H1 (cell line): ENCODE measurements at regions not wholly inside any gene's neighbourhood (a gene's known extent, or its start where the extent isn't known, plus 50 kb on each side); places are given as distances from the start of the nearest gene placed in this dataset.

Experiments used
- CTCF ChIA-PET: fragments of 300-600 bp; sonication (Branson Sonifier 250); formaldehyde crosslinking; loops from one replicate; lab custom pipeline; 2021; ENCODE audit not compliant: partially characterized antibody; lab: Charles Lee
- POLR2A ChIA-PET: fragments of 300-600 bp; sonication (Branson Sonifier 250); formaldehyde crosslinking; loops from one replicate; lab custom pipeline; 2021; ENCODE audit warnings: inconsistent platforms; ENCODE audit not compliant: partially characterized antibody; lab: Charles Lee
- DNase-seq, 2 experiments: peaks; one replicate each; pipeline versions ENCODE4 v3.0.0 to v3.0.0-alpha.2; 2010 to 2022; ENCODE audit warnings: low spot score in 2 of 2, low read depth in 1 of 2, mixed read lengths in 1 of 2
- FAIRE-seq: peaks from 2 replicates; lab custom pipeline; 2011; peaks lifted over from hg19 to GRCh38; lab: Jason Lieb, UNC
- H2AFZ ChIP-seq: 2 replicates; pipeline ENCODE4 v1.8.1; 2012; ENCODE audit warnings: low read length, inconsistent platforms
- H2AK5ac ChIP-seq: 2 replicates; pipeline ENCODE4 v1.6.1; 2013; ENCODE audit warnings: low read depth, low read length
- H2BK120ac ChIP-seq: replicated peaks from 2 replicates; pipeline ENCODE3; 2013; ENCODE audit warnings: low read depth, low read length, inconsistent platforms
- H2BK12ac ChIP-seq: 2 replicates; pipeline ENCODE4 v1.6.1; 2013; ENCODE audit warnings: low read depth, low read length
- H2BK15ac ChIP-seq: 2 replicates; pipeline ENCODE4 v1.6.1; 2013; ENCODE audit warnings: low read length
- H2BK20ac ChIP-seq: 2 replicates; pipeline ENCODE4 v1.6.1; 2013; ENCODE audit warnings: low read length
- H2BK5ac ChIP-seq: 2 replicates; pipeline ENCODE4 v1.6.1; 2013; ENCODE audit warnings: low read depth, low read length
- H3K14ac ChIP-seq: 2 replicates; pipeline ENCODE4 v1.6.1; 2013; ENCODE audit warnings: inconsistent platforms; ENCODE audit not compliant: insufficient read length
- H3K18ac ChIP-seq: 2 replicates; pipeline ENCODE4 v1.6.1; 2013; ENCODE audit warnings: low read length; ENCODE audit errors: extremely low read depth
- H3K23ac ChIP-seq: 2 replicates; pipeline ENCODE4 v1.6.1; 2013; ENCODE audit warnings: inconsistent platforms; ENCODE audit not compliant: insufficient read length
- H3K23me2 ChIP-seq: 2 replicates; pipeline ENCODE4 v1.6.1; 2013; ENCODE audit warnings: low read depth, low read length
- H3K27ac ChIP-seq: 2 replicates; pipeline ENCODE4 v1.6.1; 2011; ENCODE audit warnings: low read depth, low read length, inconsistent platforms
- H3K27me3 ChIP-seq, 4 experiments: replicated peaks in 1 of 4; 1 replicate in 1 of 4; 2 replicates in 3 of 4; pipeline versions ENCODE4 v1.6.1 to v1.8.1; 2011 to 2013; ENCODE audit warnings: low read length in 3 of 4, mild to moderate bottlenecking in 3 of 4, inconsistent platforms in 2 of 4, mixed read lengths in 2 of 4, moderate library complexity in 1 of 4; ENCODE audit not compliant: control insufficient read depth in 3 of 4, insufficient read depth in 3 of 4; ENCODE audit errors: extremely low read depth in 1 of 4
- H3K36me3 ChIP-seq, 4 experiments: 2 replicates each; pipeline versions ENCODE4 v1.6.1 to v1.8.1; 2011 to 2013; ENCODE audit warnings: mild to moderate bottlenecking in 4 of 4, low read length in 3 of 4, moderate library complexity in 2 of 4, control low read depth in 1 of 4, inconsistent platforms in 1 of 4; ENCODE audit not compliant: insufficient read depth in 4 of 4, control insufficient read depth in 2 of 4
- H3K4ac ChIP-seq: replicated peaks from 2 replicates; pipeline ENCODE3; 2013; ENCODE audit warnings: low read length, low read depth, mixed read lengths, inconsistent platforms; ENCODE audit not compliant: insufficient read length
- H3K4me1 ChIP-seq, 4 experiments: replicated peaks in 1 of 4; 1 replicate in 1 of 4; 2 replicates in 3 of 4; pipeline versions ENCODE4 v1.6.1 to v1.8.1; 2011 to 2013; ENCODE audit warnings: low read length in 3 of 4, inconsistent platforms in 2 of 4, mixed read lengths in 1 of 4; ENCODE audit not compliant: insufficient read depth in 4 of 4, control insufficient read depth in 3 of 4
- H3K4me2 ChIP-seq, 2 experiments: 2 replicates each; pipeline versions ENCODE4 v1.6.1 to v1.8.1; 2011 to 2013; ENCODE audit warnings: low read depth in 2 of 2, low read length in 2 of 2, control low read depth in 1 of 2, inconsistent platforms in 1 of 2, mild to moderate bottlenecking in 1 of 2; ENCODE audit not compliant: insufficient read depth in 1 of 2
- H3K4me3 ChIP-seq, 4 experiments: fragments of 200-600, 300-600 bp in 1 of 4; sonication (generic), shearing (Covaris generic), sonication (Bioruptor Twin) in 1 of 4; 2 replicates each; pipeline versions ENCODE4 v1.5.1 to v1.8.1; 2011 to 2016; ENCODE audit warnings: low read length in 4 of 4, low read depth in 3 of 4, control low read depth in 2 of 4, inconsistent platforms in 2 of 4, mild to moderate bottlenecking in 2 of 4, mixed read lengths in 1 of 4, moderate library complexity in 1 of 4; ENCODE audit not compliant: insufficient read depth in 2 of 4; ENCODE audit errors: extremely low read depth in 1 of 4
- H3K56ac ChIP-seq: replicated peaks from 2 replicates; pipeline ENCODE3; 2013; ENCODE audit warnings: low read depth, mild to moderate bottlenecking, mixed read lengths, low read length, inconsistent platforms; ENCODE audit not compliant: insufficient read length
- H3K79me1 ChIP-seq: 2 replicates; pipeline ENCODE4 v1.6.1; 2013; ENCODE audit warnings: low read depth, low read length, control low read depth
- H3K79me2 ChIP-seq, 2 experiments: 2 replicates each; pipeline versions ENCODE4 v1.6.1 to v1.8.1; 2012 to 2013; ENCODE audit warnings: low read length in 2 of 2, mild to moderate bottlenecking in 2 of 2, inconsistent platforms in 1 of 2; ENCODE audit not compliant: insufficient read depth in 2 of 2, control insufficient read depth in 1 of 2
- H3K9ac ChIP-seq, 4 experiments: replicated peaks in 1 of 4; 1 replicate in 1 of 4; 2 replicates in 3 of 4; pipeline versions ENCODE4 v1.6.1 to v1.8.1; 2011 to 2013; ENCODE audit warnings: low read depth in 3 of 4, low read length in 3 of 4, control low read depth in 2 of 4, mild to moderate bottlenecking in 2 of 4, moderate library complexity in 2 of 4, inconsistent platforms in 1 of 4; ENCODE audit errors: extremely low read depth in 1 of 4
- H3K9me3 ChIP-seq, 2 experiments: 2 replicates each; pipeline versions ENCODE4 v1.6.1 to v1.8.1; 2012 to 2013; ENCODE audit warnings: mild to moderate bottlenecking in 2 of 2, moderate library complexity in 2 of 2, control low read depth in 1 of 2, inconsistent platforms in 1 of 2, low read depth in 1 of 2, low read length in 1 of 2, mixed read lengths in 1 of 2; ENCODE audit not compliant: insufficient read depth in 2 of 2
- H4K20me1 ChIP-seq, 2 experiments: replicated peaks in 1 of 2; 2 replicates each; pipeline versions ENCODE3 to v1.8.1; 2011 to 2013; ENCODE audit warnings: inconsistent platforms in 2 of 2, low read length in 2 of 2, mild to moderate bottlenecking in 1 of 2; ENCODE audit not compliant: insufficient read depth in 2 of 2, control insufficient read depth in 1 of 2
- H4K5ac ChIP-seq: 2 replicates; pipeline ENCODE4 v1.6.1; 2013; ENCODE audit warnings: low read length, low read depth, mixed read lengths, inconsistent platforms; ENCODE audit not compliant: insufficient read length
- H4K8ac ChIP-seq: 2 replicates; pipeline ENCODE4 v1.8.0; 2013; ENCODE audit warnings: mild to moderate bottlenecking, moderate library complexity, low read length, inconsistent platforms; ENCODE audit not compliant: insufficient read depth; ENCODE audit errors: extremely low read depth
- H4K91ac ChIP-seq: replicated peaks from 2 replicates; pipeline ENCODE3; 2013; ENCODE audit warnings: low read length, mixed read lengths, inconsistent platforms; ENCODE audit not compliant: insufficient read length
- CBX5 ChIP-seq: fragments of 300-800, 300-1000 bp; sonication (generic); IDR thresholded peaks from 2 replicates; pipeline ENCODE4 v1.7.1; 2016; ENCODE audit warnings: antibody characterized with exemption, low read length, low read depth
- CEBPB ChIP-seq: IDR thresholded peaks from 2 replicates; pipeline ENCODE4 v1.6.1; 2012; ENCODE audit warnings: low read depth, low read length
- E2F6 ChIP-seq: IDR thresholded peaks from 2 replicates; pipeline ENCODE4 v1.6.1; 2012; ENCODE audit warnings: inconsistent platforms
- JUND ChIP-seq: IDR thresholded peaks from 2 replicates; pipeline ENCODE4 v1.6.1; 2011; ENCODE audit warnings: mild to moderate bottlenecking, improper control_type of control experiment, low read length
- SAP30 ChIP-seq: fragments of 300-600 bp; sonication (generic); IDR thresholded peaks from 2 replicates; pipeline ENCODE4 v1.7.1; 2012; ENCODE audit warnings: low read length, moderate library complexity, mild to moderate bottlenecking, inconsistent platforms; ENCODE audit not compliant: insufficient read depth, insufficient replicate concordance
- SUZ12 ChIP-seq: fragments of 200-600 bp; sonication (generic); IDR thresholded peaks from 2 replicates; pipeline ENCODE4 v1.6.1; 2012; ENCODE audit warnings: mild to moderate bottlenecking, inconsistent platforms, low read length, moderate library complexity, mixed read lengths
- TBP ChIP-seq: IDR thresholded peaks from 2 replicates; pipeline ENCODE4 v1.6.1; 2011; ENCODE audit warnings: low read depth, low read length, improper control_type of control experiment
- ZNF274 ChIP-seq: IDR thresholded peaks from 2 replicates; pipeline ENCODE4 v1.7.0; 2012; ENCODE audit warnings: low read length, borderline replicate concordance; ENCODE audit errors: extremely low read depth
- WGBS, 2 experiments: shearing (Covaris generic) in 1 of 2; methylation state at CpG; one replicate each; pipeline versions ENCODE4 v1.1.6 to v1.1.7; 2013 to 2015; ENCODE audit warnings: low lambda C conversion rate in 2 of 2, mixed read lengths in 2 of 2, inconsistent platforms in 1 of 2, low coverage in 1 of 2, missing lambda C conversion rate in 1 of 2; ENCODE audit not compliant: insufficient replicate concordance in 2 of 2, insufficient coverage in 1 of 2, insufficient read length in 1 of 2; ENCODE audit errors: extremely low coverage in 1 of 2, missing lambda C conversion rate in 1 of 2; 5-methylcytosine and 5-hydroxymethylcytosine counted together

DNA sequence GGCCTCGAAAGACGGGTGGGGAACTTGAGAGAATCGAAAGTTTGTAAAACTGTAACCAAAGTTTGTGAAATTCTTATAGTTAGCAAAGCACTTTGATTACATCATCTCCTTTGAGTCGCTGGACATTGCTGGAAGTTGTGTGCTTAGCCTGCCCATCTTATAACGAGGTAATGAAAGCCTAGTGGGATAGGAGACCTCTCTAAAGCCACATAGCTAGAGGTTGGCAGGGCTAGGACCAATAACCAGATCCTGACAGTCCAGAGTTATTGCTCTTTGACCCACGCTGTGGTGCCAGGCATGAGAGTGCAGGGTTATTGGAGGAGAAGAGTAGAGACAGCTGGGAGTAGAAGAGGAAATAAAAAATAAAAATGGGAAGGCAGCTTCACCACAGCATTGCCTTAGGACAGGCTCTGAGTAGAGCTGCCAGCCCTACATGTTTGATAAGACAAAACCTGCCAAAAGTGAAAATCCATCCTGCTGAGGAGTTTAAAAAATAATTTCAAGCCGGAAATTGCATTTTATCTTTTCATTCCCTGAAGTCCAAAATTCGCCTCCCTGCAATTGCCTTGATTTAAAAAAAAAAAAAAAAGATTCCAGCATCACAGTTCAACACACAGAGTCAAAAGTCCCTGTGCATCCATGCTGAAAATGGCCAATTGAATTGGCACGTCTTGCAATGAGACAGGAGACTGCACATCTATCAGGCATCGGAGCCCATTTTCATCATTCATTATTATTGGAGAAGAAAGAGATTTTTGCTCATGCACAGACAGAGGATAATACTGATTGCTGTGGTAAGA is 225.5 kb upstream of the POU2AF2 start:
- H4K8ac ChIP-seq = no peak overlapping the region
- H3K27me3 ChIP-seq = no peaks in the 10 kb centered on the region
- H3K4me1 ChIP-seq = no peaks in the 10 kb centered on the region; a peak in 1 of 7 replicates
- H3K36me3 ChIP-seq = no peaks in the 10 kb centered on the region
- no peak overlapping the region for H4K91ac ChIP-seq
- H3K18ac ChIP-seq = no peak overlapping the region
- H3K23ac ChIP-seq = no peak overlapping the region
- no peak overlapping the region for H2BK5ac ChIP-seq
- DNase-seq (no peak), FAIRE-seq (no peak)
- no peaks in the 10 kb centered on the region for H3K23me2 ChIP-seq
- no peak overlapping the region for H3K4ac ChIP-seq
- no peak overlapping the region for H3K14ac ChIP-seq
- H3K27ac ChIP-seq = no peak overlapping the region
- H3K56ac ChIP-seq = no peak overlapping the region
- 82% methylated on average over 10 of the region's 10 CpGs; no CpG with 5 or more reads in 1 of the 2 experiments for WGBS, 2 experiments
- H4K20me1 ChIP-seq = no peaks in the 10 kb centered on the region
- H3K9ac ChIP-seq = no peak overlapping the region
- H3K4me2 ChIP-seq = no peak overlapping the region
- no peak overlapping the region for H4K5ac ChIP-seq
- H2BK15ac ChIP-seq = no peak overlapping the region
- H2AFZ ChIP-seq = 0 out of 2 replicates have a peak overlapping the region, but pooled peaks have one; percentile 0
- H2AK5ac ChIP-seq = no peak overlapping the region
- POLR2A ChIA-PET = interaction anchor here (0.6 kb wide), 1 partner anchor 179 kb away, joined by 3 read pairs; no protein-coding TSS in a partner anchor
- H3K79me1 ChIP-seq = no peaks in the 10 kb centered on the region
- H2BK20ac ChIP-seq = no peak overlapping the region
- CTCF ChIA-PET = interaction anchor here (1.0 kb wide), 1 partner anchor 409 kb away, joined by 5 read pairs; no protein-coding TSS in a partner anchor
- H3K9me3 ChIP-seq = no peaks in the 10 kb centered on the region
- no peak overlapping the region for H2BK120ac ChIP-seq
- no peaks in the 10 kb centered on the region for H3K79me2 ChIP-seq
- no peak overlapping the region for H3K4me3 ChIP-seq
- TF ChIP-seq CEBPB (no peak), TBP (no peak), E2F6 (no peak), SUZ12 (no peak), SAP30 (no peak), JUND (no peak), CBX5 (no peak), ZNF274 (no peak)
- H2BK12ac ChIP-seq = no peak overlapping the region
